ENCODE measurements at regions not wholly inside any gene's neighbourhood (a gene's known extent, or its start where the extent isn't known, plus 50 kb on each side); places are given as distances from the start of the nearest gene placed in this dataset.
A peak's percentile ranks its signal among the peaks of the same experiment; 100 is the strongest.

- TF ChIP-seq Cebpa-rat (IDR thresholded peaks at IDR 0.05) = no peak
- Histone ChIP-seq H3K4me1 (no peaks in the 10 kb centered on the region), H3K27ac (no peak overlapping the region), H3K4me3 (no peak overlapping the region), H3K4me2 (no peak overlapping the region), H3K9ac (no peak overlapping the region), H3K27me3 (no peaks in the 10 kb centered on the region), H3K36me3 (no peaks in the 10 kb centered on the region), H4K20me1 (no peaks in the 10 kb centered on the region), H3K9me3 (replicated peaks in 1 of 11) (peaks cover 0 to 15% (median 0%) of the 10 kb centered on the region in 11 experiments; a peak in 4 of 22 replicates)
These were observed 689.4 kb downstream of the MED13L start for GRCh38 chr12:115588131-115588530.

GRCh38 chr12:115584156-115584555 lies 693.3 kb downstream of the MED13L start:
- no peak overlapping the region for H3K27ac ChIP-seq
- H3K4me1 ChIP-seq = no peaks in the 10 kb centered on the region
- no peak for TF ChIP-seq Cebpa-rat (IDR thresholded peaks at IDR 0.05)
- H3K4me2 ChIP-seq = no peak overlapping the region
- H3K9me3 ChIP-seq (replicated peaks in 1 of 11) = peaks cover 0 to 15% (median 0%) of the 10 kb centered on the region in 11 experiments; a peak in 4 of 22 replicates
- no peaks in the 10 kb centered on the region for H3K27me3 ChIP-seq
- H3K36me3 ChIP-seq = no peaks in the 10 kb centered on the region
- H4K20me1 ChIP-seq = no peaks in the 10 kb centered on the region
- H3K9ac ChIP-seq = no peak overlapping the region
- H3K4me3 ChIP-seq = no peak overlapping the region

- Histone ChIP-seq H3K27me3 (no peaks in the 10 kb centered on the region), H3K9me3 (replicated peaks in 1 of 11) (peaks cover 0 to 15% (median 0%) of the 10 kb centered on the region in 11 experiments; a peak in 4 of 22 replicates), H4K20me1 (no peaks in the 10 kb centered on the region), H3K4me3 (no peak overlapping the region), H3K4me2 (no peak overlapping the region), H3K27ac (no peak overlapping the region), H3K36me3 (no peaks in the 10 kb centered on the region), H3K9ac (no peak overlapping the region), H3K4me1 (no peaks in the 10 kb centered on the region)
- no peak for TF ChIP-seq Cebpa-rat (IDR thresholded peaks at IDR 0.05)
These were observed 693.9 kb downstream of the MED13L start for GRCh38 chr12:115583591-115583990.

- TF ChIP-seq Cebpa-rat (IDR thresholded peaks at IDR 0.05) = no peak
- Histone ChIP-seq H4K20me1 (no peaks in the 10 kb centered on the region), H3K9ac (no peak overlapping the region), H3K27ac (no peak overlapping the region), H3K9me3 (replicated peaks in 1 of 11) (no peaks in the 10 kb centered on the region), H3K4me3 (no peak overlapping the region), H3K4me2 (no peak overlapping the region), H3K4me1 (peaks cover 0 to 5% (median 0%) of the 10 kb centered on the region in 10 experiments; a peak in 3 of 20 replicates), H3K36me3 (no peaks in the 10 kb centered on the region), H3K27me3 (no peaks in the 10 kb centered on the region)
These were observed 700.1 kb downstream of the MED13L start for GRCh38 chr12:115577401-115577800.

GRCh38 chr12:115574826-115575225 lies 702.7 kb downstream of the MED13L start:
- H3K27ac ChIP-seq = no peak overlapping the region
- H3K4me2 ChIP-seq = no peak overlapping the region
- no peak overlapping the region for H3K4me3 ChIP-seq
- TF ChIP-seq Cebpa-rat (IDR thresholded peaks at IDR 0.05) = no peak
- no peaks in the 10 kb centered on the region for H3K36me3 ChIP-seq
- H3K4me1 ChIP-seq = peaks cover 0 to 10% (median 0%) of the 10 kb centered on the region in 10 experiments; a peak in 3 of 20 replicates
- no peaks in the 10 kb centered on the region for H4K20me1 ChIP-seq
- no peak overlapping the region for H3K9ac ChIP-seq
- H3K27me3 ChIP-seq = no peaks in the 10 kb centered on the region
- H3K9me3 ChIP-seq (replicated peaks in 1 of 11) = 0 out of 22 replicates have a peak, but pooled peaks cover 0 to 3% (median 0%) of the 10 kb centered on the region in 11 experiments

- Histone ChIP-seq H3K4me1 (peaks cover 0 to 10% (median 0%) of the 10 kb centered on the region in 10 experiments; a peak in 3 of 20 replicates), H3K27me3 (0 out of 22 replicates have a peak, but pooled peaks cover 0 to 4% (median 0%) of the 10 kb centered on the region in 11 experiments), H3K27ac (no peak overlapping the region), H3K4me2 (peak overlapping the region in 1 of 11 experiments; percentile 9; a peak in 1 of 22 replicates), H4K20me1 (no peaks in the 10 kb centered on the region), H3K4me3 (no peak overlapping the region), H3K36me3 (no peaks in the 10 kb centered on the region), H3K9ac (no peak overlapping the region), H3K9me3 (replicated peaks in 1 of 11) (0 out of 22 replicates have a peak, but pooled peaks cover 0 to 3% (median 0%) of the 10 kb centered on the region in 11 experiments)
- peak in 10 of 11 experiments; percentile 44 to 87 (median 75); a peak in 17 of 22 replicates for TF ChIP-seq Cebpa-rat (IDR thresholded peaks at IDR 0.05)
These were observed 705.1 kb downstream of the MED13L start for GRCh38 chr12:115572440-115572839.

GRCh38 chr12:115571446-115571845 lies 706.0 kb downstream of the MED13L start:
- H3K27me3 ChIP-seq = 0 out of 22 replicates have a peak, but pooled peaks cover 0 to 4% (median 0%) of the 10 kb centered on the region in 11 experiments
- H3K4me2 ChIP-seq = no peak overlapping the region
- H3K9ac ChIP-seq = no peak overlapping the region
- H3K4me3 ChIP-seq = no peak overlapping the region
- H3K27ac ChIP-seq = no peak overlapping the region
- H4K20me1 ChIP-seq = no peaks in the 10 kb centered on the region
- TF ChIP-seq Cebpa-rat (IDR thresholded peaks at IDR 0.05) = no peak
- H3K4me1 ChIP-seq = peaks cover 0 to 10% (median 0%) of the 10 kb centered on the region in 10 experiments; a peak in 3 of 20 replicates
- H3K9me3 ChIP-seq (replicated peaks in 1 of 11) = 0 out of 22 replicates have a peak, but pooled peaks cover 0 to 3% (median 0%) of the 10 kb centered on the region in 11 experiments
- no peaks in the 10 kb centered on the region for H3K36me3 ChIP-seq

GRCh38 chr12:115571027-115571426 lies 706.5 kb downstream of the MED13L start:
- H3K9me3 ChIP-seq (replicated peaks in 1 of 11) = 0 out of 22 replicates have a peak, but pooled peaks cover 0 to 3% (median 0%) of the 10 kb centered on the region in 11 experiments
- H3K27me3 ChIP-seq = 0 out of 22 replicates have a peak, but pooled peaks cover 0 to 4% (median 0%) of the 10 kb centered on the region in 11 experiments
- no peak overlapping the region for H3K9ac ChIP-seq
- H3K4me2 ChIP-seq = no peak overlapping the region
- no peak overlapping the region for H3K27ac ChIP-seq
- no peak for TF ChIP-seq Cebpa-rat (IDR thresholded peaks at IDR 0.05)
- no peaks in the 10 kb centered on the region for H3K36me3 ChIP-seq
- no peaks in the 10 kb centered on the region for H4K20me1 ChIP-seq
- peaks cover 0 to 10% (median 0%) of the 10 kb centered on the region in 10 experiments; a peak in 3 of 20 replicates for H3K4me1 ChIP-seq
- H3K4me3 ChIP-seq = no peak overlapping the region

GRCh38 chr12:115570069-115570777 lies 707.3 kb downstream of the MED13L start:
- Histone ChIP-seq H3K4me2 (no peak overlapping the region), H4K20me1 (no peaks in the 10 kb centered on the region), H3K27me3 (0 out of 22 replicates have a peak, but pooled peaks cover 0 to 4% (median 0%) of the 10 kb centered on the region in 11 experiments), H3K4me3 (no peak overlapping the region), H3K9ac (no peak overlapping the region), H3K4me1 (peaks cover 0 to 10% (median 0%) of the 10 kb centered on the region in 10 experiments; a peak in 3 of 20 replicates), H3K9me3 (replicated peaks in 1 of 11) (0 out of 22 replicates have a peak, but pooled peaks cover 0 to 3% (median 0%) of the 10 kb centered on the region in 11 experiments), H3K27ac (no peak overlapping the region), H3K36me3 (no peaks in the 10 kb centered on the region)
- TF ChIP-seq Cebpa-rat (IDR thresholded peaks at IDR 0.05) = no peak

Data from BLaER1 treated with 17β-estradiol and CSF1 and Interleukin-3, amounts not matched to agents 10 nM and 100 nM (cell line).